Left lobe of liver (tissue), 2 donors: ENCODE measurements at regions not wholly inside any gene's neighbourhood (a gene's known extent, or its start where the extent isn't known, plus 50 kb on each side); places are given as distances from the start of the nearest gene placed in this dataset.

Experiments
- ATAC-seq: fragments of 200-7000 bp; cut with Tn5 transposase; one replicate; pipeline ENCODE4 v1.9.1; 2020; ENCODE audit warnings: mild to moderate bottlenecking, moderate library complexity
- DNase-seq: peaks from one replicate; pipeline ENCODE4 v3.0.0-alpha.2; 2020; ENCODE audit warnings: low spot score
- donor health status: DM: no; HTN: no; CAD: no; lungs with moderate emphysema.
- donor health status: DM: no; HTN: yes; CAD: no.

DNA sequence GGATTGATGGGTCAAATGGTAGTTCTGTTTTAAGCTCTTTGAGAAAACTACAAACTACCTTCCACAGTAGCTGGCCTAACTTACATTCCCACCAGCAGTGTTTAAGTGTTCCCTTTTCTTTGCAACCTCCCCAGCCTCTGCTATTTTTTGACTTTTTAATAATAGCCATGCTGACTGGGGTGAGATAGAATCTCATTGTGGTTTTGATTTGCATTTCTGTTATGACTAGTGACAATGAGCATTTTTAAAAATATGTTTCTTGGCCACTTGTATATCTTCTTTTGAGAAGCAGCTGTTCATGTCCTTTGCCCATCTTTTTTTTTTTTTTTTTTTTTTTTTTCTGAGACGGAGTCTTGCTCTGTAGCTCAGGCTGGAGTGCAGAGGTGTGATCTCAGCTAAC is 155.2 kb upstream of the BMPER start:
- ATAC-seq (no peak), DNase-seq (no peak)

GRCh38 chr7:33751443-33751842 is 153.9 kb upstream of the BMPER start:
- DNase-seq = no peak
- no peak for ATAC-seq

- DNase-seq (no peak), ATAC-seq (no peak)
Measured at GRCh38 chr7:33753881-33754525, 151.3 kb upstream of the BMPER start.

DNA sequence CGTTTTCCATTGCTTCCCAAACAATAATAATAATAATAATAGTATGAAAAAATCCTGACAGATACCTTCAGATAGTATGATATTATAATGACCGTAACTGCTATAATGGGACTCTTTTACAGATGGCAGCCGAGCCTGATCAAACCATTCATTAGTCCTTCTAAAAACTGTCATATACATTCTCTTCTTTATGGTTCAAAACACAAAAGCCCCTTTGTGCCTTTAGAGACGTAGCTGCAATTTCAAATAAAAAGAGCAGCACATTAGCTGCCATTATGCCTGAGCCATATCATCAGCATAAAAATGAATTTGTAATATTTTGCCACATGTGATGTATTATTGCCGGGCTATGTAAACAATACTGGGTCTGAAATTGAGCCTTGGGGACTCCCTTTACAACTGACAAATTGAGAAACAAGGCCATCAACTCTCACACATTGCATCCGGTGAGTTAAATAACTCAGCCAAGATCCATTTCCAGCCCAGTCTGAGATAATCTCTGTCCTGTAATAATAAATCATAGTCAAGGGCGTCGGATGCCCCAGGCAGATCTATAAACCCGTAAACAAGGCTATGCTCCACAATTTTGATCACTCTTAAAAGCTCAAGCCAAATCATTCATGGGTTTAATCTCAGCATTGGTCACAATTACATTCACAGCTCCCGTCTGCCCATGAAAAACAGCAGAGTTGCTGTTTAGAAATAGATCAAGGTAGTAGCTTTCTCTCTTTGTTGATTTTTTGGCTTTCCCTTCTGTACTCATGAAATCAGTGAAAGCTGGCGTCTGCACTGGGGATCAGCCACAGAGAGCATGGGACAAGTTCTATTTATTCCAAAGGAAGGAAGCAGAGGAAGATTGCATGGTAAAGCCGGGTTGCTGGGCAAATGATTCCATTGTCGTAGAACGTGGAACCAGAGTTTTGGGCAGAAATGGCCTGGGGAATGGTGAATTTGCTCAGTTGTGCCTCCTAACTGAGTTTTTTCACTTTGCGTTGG is 150.1 kb upstream of the BMPER start:
- ATAC-seq (peak; percentile 50), DNase-seq (no peak)

DNA sequence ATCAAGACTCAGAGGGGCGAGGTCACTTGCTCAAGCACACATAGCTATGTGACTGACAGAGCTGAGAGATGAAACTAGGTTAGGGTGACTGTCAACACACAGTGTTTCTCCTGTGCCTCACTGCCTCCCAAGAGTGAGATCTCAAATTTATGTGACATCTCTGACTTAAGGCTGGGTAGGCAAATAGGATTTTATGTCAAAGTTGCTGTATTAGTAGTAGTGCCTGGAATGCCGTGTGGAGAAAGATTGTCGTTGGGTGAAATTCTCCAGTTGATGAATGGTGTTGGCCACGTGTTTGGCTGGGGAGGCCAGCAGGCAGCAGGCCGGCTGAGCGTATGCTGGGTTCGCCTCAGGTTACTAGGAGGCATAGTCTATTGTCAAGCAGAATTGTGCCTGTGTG is 148.3 kb upstream of the BMPER start:
- ATAC-seq (no peak), DNase-seq (no peak)

DNA sequence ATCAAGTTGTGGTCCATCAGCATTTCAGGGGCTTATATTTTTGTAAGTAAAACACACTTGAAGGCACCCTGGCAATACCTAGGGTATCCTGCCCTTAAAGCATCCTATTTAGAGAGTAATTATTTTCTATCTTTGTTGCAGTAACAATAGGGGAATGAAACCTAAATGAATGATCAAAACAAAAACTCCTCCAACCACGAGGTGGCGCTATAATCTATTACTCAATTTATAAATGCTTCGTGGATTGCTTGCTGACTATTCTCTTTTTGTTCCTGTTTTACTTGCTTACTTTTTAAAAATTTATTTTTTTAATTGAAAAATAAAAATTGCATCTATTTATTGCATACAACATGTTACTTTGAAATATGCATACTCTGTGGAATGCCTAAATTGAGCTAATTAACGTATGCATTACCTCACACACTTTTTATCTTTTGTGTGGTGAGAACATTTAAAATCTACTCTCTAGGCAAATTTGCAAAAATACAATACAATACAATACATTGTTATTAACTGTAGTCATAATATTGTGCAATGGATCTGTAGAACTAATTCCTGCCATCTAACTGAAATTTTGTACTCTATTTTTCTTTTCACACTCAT is 147.7 kb upstream of the BMPER start:
- ATAC-seq = peak; percentile 47
- DNase-seq = no peak

GRCh38 chr7:33760146-33760545 is 145.2 kb upstream of the BMPER start:
- DNase-seq = no peak
- no peak for ATAC-seq

DNA sequence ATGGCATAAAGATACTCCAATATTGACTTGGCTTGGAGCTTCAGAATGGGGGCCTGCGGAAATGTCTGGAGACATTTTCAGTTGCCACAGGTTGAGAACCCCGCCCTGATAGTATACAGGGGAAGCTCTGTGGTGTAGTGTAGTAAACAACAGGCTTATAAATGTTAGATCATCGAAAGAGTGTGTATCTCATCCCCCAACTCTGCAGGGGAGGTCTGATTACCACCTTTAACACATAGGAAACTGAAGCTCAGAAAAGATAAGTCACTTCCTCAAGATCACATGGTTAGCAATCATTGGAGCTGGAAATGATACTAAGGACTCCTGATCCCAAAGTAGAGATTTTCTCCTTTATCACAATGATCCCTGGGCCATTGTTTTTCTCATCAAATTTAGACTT is 144.5 kb upstream of the BMPER start:
- ATAC-seq (peak; percentile 43), DNase-seq (no peak)

GRCh38 chr7:33761449-33762080 is 143.8 kb upstream of the BMPER start:
- ATAC-seq = peak; percentile 19
- DNase-seq = no peak

DNA sequence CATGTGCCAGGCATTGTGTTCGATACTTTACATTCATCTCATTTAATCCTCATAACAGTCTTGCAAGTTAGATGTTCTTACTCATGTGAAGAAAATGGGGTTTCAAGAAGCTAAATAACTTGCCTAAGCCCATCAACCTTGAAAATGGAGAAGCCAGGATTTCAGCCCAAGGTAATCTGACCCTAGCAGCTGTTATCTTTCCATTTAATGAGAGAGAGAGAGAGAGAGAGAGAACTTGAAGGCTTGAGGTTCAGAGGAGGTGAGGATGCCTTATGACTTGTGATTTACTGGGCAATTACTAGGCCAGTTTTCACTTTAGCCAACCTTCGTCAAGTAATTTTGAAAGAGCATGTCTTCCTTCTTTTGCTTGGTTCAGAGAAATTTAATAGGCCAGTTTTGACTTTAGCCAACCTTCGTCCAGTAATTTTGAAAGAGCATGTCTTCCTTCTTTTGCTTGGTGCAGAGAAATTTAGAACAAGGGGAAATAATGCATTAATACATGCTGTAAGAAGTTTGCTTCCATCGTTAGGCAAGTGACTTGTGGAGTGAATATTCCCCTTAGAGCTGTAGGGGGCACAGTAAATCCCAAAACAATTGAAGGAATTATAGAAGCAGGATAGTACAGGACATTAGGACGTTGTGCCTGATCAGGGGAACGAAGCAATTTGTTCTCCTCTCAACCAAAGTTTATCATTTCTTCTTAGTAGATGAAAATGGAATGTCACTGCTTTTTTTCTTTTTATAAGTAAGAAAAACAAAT is 143.0 kb upstream of the BMPER start:
- no peak for ATAC-seq
- no peak for DNase-seq

DNA sequence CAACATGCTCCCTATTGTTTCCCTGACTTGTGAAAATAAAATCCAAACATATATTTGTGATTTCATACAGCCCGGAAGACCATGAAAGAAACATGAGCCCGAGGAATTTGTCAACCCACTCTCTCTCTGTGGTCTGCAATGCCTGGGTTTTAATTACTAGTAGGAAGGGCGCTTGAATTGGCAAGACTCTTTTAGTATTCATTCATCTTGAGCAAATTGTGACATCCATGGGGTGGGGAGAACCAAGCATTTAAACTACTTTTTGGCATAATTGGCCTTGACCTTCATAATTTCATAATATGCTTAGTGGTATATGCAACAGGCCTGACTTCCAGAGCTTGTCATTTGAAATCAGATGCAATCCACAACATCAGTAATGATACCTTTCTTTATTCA is 142.4 kb upstream of the BMPER start:
- ATAC-seq (no peak), DNase-seq (no peak)

DNA sequence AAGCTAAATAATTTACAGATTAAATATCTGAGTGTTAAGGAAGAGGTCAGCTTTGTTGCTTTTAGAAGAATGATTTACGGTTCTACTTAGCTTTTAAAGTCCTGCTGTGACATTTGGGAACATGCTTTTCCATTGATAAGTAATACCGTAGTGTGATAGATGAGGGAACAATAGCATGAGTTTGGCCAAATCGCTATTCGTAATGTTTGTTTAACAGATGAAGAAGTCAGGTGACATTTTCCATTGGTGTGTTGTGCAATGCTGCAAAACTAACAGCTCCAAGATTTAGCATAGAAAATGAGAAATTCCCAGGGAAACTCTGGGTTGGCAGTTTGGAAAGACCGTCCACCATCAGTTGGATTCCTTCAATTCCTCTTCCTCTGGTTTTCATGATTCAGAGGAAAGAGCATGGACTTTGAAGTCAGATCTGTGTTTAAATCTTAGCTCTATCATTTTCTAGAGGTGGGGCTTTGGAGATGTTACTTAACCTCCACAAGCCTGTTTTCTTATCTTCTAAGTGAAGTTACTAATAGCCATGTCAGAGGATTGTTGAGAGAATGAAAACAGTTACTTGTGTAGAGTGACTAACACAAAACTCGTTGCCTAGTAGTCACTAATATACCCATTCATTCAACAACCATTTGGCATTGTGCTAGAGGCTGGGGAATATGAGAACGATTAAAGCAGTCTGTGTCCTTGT is 140.4 kb upstream of the BMPER start:
- DNase-seq = no peak

GRCh38 chr7:33766405-33766804 is 138.9 kb upstream of the BMPER start:
- no peak for DNase-seq
- peak; percentile 40 for ATAC-seq

More for the DNA sequence above, 140.4 kb upstream of the BMPER start:
- peak; percentile 63 for ATAC-seq

DNA sequence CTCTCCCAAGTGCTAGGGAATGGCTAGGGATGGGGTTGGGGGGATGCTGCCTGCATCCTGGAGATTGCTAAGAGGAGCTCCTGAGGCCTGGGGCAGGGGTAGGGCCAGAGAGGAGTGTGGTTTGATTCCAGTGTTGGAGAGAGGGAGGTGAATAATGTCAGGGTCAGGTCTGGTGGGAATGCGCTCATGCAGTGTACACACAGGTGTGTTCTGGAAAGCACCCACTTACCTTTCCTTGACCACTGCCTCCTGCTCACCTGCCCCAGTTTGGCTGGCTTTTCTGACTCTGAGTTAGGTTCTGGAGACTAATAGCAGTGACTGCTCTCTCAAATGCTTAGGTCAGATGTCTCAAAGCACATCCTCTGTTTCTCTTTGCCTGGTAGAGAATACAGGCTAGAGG is 135.4 kb upstream of the BMPER start:
- no peak for ATAC-seq
- DNase-seq = no peak

- DNase-seq (no peak), ATAC-seq (no peak)
Measured at GRCh38 chr7:33770576-33770975, 134.8 kb upstream of the BMPER start.

DNA sequence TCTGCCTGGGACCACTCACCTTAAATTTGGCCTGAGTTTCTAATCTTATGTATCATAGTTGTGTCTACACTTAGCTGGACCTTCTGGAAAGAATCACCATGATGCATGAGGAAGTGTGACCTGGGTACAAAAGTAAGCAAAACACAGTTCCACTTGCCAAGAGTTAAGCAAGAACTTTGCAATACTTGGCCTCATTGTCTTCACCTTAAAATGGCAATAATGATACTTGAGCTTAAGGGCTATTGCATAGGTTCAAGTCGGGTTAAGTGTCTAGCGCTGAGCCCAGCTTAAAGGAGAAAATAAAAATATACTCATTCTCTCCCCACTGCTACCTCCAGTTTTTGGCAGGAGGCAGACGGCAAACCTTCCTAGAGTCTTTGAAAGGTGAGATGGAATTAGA is 133.9 kb upstream of the BMPER start:
- DNase-seq = no peak
- ATAC-seq = no peak

GRCh38 chr7:33773053-33773452 is 132.3 kb upstream of the BMPER start:
- ATAC-seq = no peak
- no peak for DNase-seq

DNA sequence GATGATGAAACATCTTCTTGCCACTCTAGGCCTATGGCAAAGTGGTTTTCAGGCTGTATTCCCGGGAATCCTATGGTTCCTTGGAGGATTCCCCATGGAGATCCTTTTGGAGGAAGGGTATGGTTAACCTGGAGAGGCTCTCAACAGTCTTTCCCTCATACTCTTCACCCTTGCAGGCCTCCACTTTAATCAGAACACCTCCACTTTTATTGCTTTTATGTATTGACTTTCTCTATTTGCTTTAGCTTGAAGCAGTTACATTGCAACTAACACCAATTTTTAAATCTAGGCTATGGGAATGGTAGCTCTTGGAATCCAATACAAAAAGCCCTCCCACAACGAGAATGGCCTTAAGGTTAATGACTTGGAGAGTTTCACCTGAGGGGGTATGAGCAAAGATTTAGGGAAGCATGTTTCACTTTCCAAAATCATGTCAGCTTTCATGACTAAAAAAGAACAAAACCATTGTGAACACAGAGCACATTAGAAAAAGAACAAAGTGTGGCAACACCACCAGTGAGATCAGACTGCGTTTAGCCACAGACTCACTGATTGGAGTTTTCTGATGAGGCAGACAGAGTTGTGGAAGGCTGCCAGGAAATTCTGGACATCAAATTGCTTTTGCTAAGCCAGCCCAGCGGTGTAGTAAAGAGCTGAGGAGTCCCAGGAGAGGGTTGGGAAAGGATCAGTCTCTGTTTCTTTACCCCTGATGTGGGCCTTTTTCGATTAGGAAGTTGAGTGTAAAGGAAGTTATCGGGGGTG is 130.4 kb upstream of the BMPER start:
- no peak for ATAC-seq
- DNase-seq = no peak

GRCh38 chr7:33775790-33776189 is 129.5 kb upstream of the BMPER start:
- ATAC-seq (no peak), DNase-seq (no peak)
